ENCODE measurements at regions not wholly inside any gene's neighbourhood (a gene's known extent, or its start where the extent isn't known, plus 50 kb on each side); places are given as distances from the start of the nearest gene placed in this dataset.

GRCh38 chr19:29449371-29449770 lies 76.4 kb upstream of the VSTM2B start:
- no peaks in the 10 kb centered on the region for H3K4me1 ChIP-seq (ENCODE audit: control insufficient read depth in 2 of 2, insufficient read depth in 2 of 2, low read length in 2 of 2)
- no peaks in the 10 kb centered on the region for H3K27me3 ChIP-seq (ENCODE audit: control insufficient read depth in 2 of 2, insufficient read depth in 2 of 2, low read length in 2 of 2)
- H3K9ac ChIP-seq (ENCODE audit: low read depth in 1 of 2, low read length in 2 of 2) = no peak overlapping the region

GRCh38 chr19:29450306-29450705 lies 75.5 kb upstream of the VSTM2B start:
- H3K36me3 ChIP-seq (ENCODE audit: control insufficient read depth in 2 of 2, insufficient read depth in 2 of 2, low read length in 2 of 2) = no peaks in the 10 kb centered on the region
- H3K4me1 ChIP-seq (ENCODE audit: control insufficient read depth in 2 of 2, insufficient read depth in 2 of 2, low read length in 2 of 2) = no peaks in the 10 kb centered on the region
- H3K9ac ChIP-seq (ENCODE audit: low read depth in 1 of 2, low read length in 2 of 2) = no peak overlapping the region
- H3K27me3 ChIP-seq (ENCODE audit: control insufficient read depth in 2 of 2, insufficient read depth in 2 of 2, low read length in 2 of 2) = no peaks in the 10 kb centered on the region
- H3K4me3 ChIP-seq (ENCODE audit: low read length in 2 of 2) = no peak overlapping the region
- no peaks in the 10 kb centered on the region for H3K9me3 ChIP-seq (ENCODE audit: control insufficient read depth in 2 of 2, low read length in 2 of 2)
- H3K27ac ChIP-seq (ENCODE audit: low read depth in 2 of 2, low read length in 2 of 2) = no peak overlapping the region

More at GRCh38 chr19:29449371-29449770, 76.4 kb upstream of the VSTM2B start:
- Histone ChIP-seq H3K36me3 (ENCODE audit: control insufficient read depth in 2 of 2, insufficient read depth in 2 of 2, low read length in 2 of 2) (no peaks in the 10 kb centered on the region), H3K9me3 (ENCODE audit: control insufficient read depth in 2 of 2, low read length in 2 of 2) (no peaks in the 10 kb centered on the region), H3K27ac (ENCODE audit: low read depth in 2 of 2, low read length in 2 of 2) (no peak overlapping the region), H3K4me3 (ENCODE audit: low read length in 2 of 2) (no peak overlapping the region)

GRCh38 chr19:29450812-29451211 lies 75.0 kb upstream of the VSTM2B start:
- H3K27me3 ChIP-seq (ENCODE audit: control insufficient read depth in 2 of 2, insufficient read depth in 2 of 2, low read length in 2 of 2) = no peaks in the 10 kb centered on the region
- H3K27ac ChIP-seq (ENCODE audit: low read depth in 2 of 2, low read length in 2 of 2) = no peak overlapping the region
- no peaks in the 10 kb centered on the region for H3K36me3 ChIP-seq (ENCODE audit: control insufficient read depth in 2 of 2, insufficient read depth in 2 of 2, low read length in 2 of 2)
- no peak overlapping the region for H3K4me3 ChIP-seq (ENCODE audit: low read length in 2 of 2)
- no peaks in the 10 kb centered on the region for H3K4me1 ChIP-seq (ENCODE audit: control insufficient read depth in 2 of 2, insufficient read depth in 2 of 2, low read length in 2 of 2)
- H3K9ac ChIP-seq (ENCODE audit: low read depth in 1 of 2, low read length in 2 of 2) = no peak overlapping the region
- no peaks in the 10 kb centered on the region for H3K9me3 ChIP-seq (ENCODE audit: control insufficient read depth in 2 of 2, low read length in 2 of 2)

GRCh38 chr19:29454109-29454508 lies 71.7 kb upstream of the VSTM2B start:
- no peaks in the 10 kb centered on the region for H3K36me3 ChIP-seq (ENCODE audit: control insufficient read depth in 2 of 2, insufficient read depth in 2 of 2, low read length in 2 of 2)
- H3K4me3 ChIP-seq (ENCODE audit: low read length in 2 of 2) = no peak overlapping the region
- H3K4me1 ChIP-seq (ENCODE audit: control insufficient read depth in 2 of 2, insufficient read depth in 2 of 2, low read length in 2 of 2) = no peaks in the 10 kb centered on the region
- H3K9ac ChIP-seq (ENCODE audit: low read depth in 1 of 2, low read length in 2 of 2) = no peak overlapping the region
- no peak overlapping the region for H3K27ac ChIP-seq (ENCODE audit: low read depth in 2 of 2, low read length in 2 of 2)
- no peaks in the 10 kb centered on the region for H3K27me3 ChIP-seq (ENCODE audit: control insufficient read depth in 2 of 2, insufficient read depth in 2 of 2, low read length in 2 of 2)
- no peaks in the 10 kb centered on the region for H3K9me3 ChIP-seq (ENCODE audit: control insufficient read depth in 2 of 2, low read length in 2 of 2)

GRCh38 chr19:29457413-29457812 lies 68.4 kb upstream of the VSTM2B start:
- H3K4me1 ChIP-seq (ENCODE audit: control insufficient read depth in 2 of 2, insufficient read depth in 2 of 2, low read length in 2 of 2) = no peaks in the 10 kb centered on the region
- no peak overlapping the region for H3K4me3 ChIP-seq (ENCODE audit: low read length in 2 of 2)
- H3K27ac ChIP-seq (ENCODE audit: low read depth in 2 of 2, low read length in 2 of 2) = no peak overlapping the region
- H3K27me3 ChIP-seq (ENCODE audit: control insufficient read depth in 2 of 2, insufficient read depth in 2 of 2, low read length in 2 of 2) = no peaks in the 10 kb centered on the region
- H3K9me3 ChIP-seq (ENCODE audit: control insufficient read depth in 2 of 2, low read length in 2 of 2) = no peaks in the 10 kb centered on the region
- H3K9ac ChIP-seq (ENCODE audit: low read depth in 1 of 2, low read length in 2 of 2) = no peak overlapping the region
- no peaks in the 10 kb centered on the region for H3K36me3 ChIP-seq (ENCODE audit: control insufficient read depth in 2 of 2, insufficient read depth in 2 of 2, low read length in 2 of 2)

- H3K27ac ChIP-seq (ENCODE audit: low read depth in 2 of 2, low read length in 2 of 2) = no peak overlapping the region
- H3K4me3 ChIP-seq (ENCODE audit: low read length in 2 of 2) = no peak overlapping the region
- no peaks in the 10 kb centered on the region for H3K36me3 ChIP-seq (ENCODE audit: control insufficient read depth in 2 of 2, insufficient read depth in 2 of 2, low read length in 2 of 2)
- no peaks in the 10 kb centered on the region for H3K4me1 ChIP-seq (ENCODE audit: control insufficient read depth in 2 of 2, insufficient read depth in 2 of 2, low read length in 2 of 2)
- no peak overlapping the region for H3K9ac ChIP-seq (ENCODE audit: low read depth in 1 of 2, low read length in 2 of 2)
- H3K9me3 ChIP-seq (ENCODE audit: control insufficient read depth in 2 of 2, low read length in 2 of 2) = no peaks in the 10 kb centered on the region
- H3K27me3 ChIP-seq (ENCODE audit: control insufficient read depth in 2 of 2, insufficient read depth in 2 of 2, low read length in 2 of 2) = no peaks in the 10 kb centered on the region
These were observed 57.9 kb upstream of the VSTM2B start for GRCh38 chr19:29467824-29468401.

GRCh38 chr19:29475469-29475868 lies 50.3 kb upstream of the VSTM2B start:
- no peak overlapping the region for H3K27ac ChIP-seq (ENCODE audit: low read depth in 2 of 2, low read length in 2 of 2)

More at GRCh38 chr19:29475469-29475868, 50.3 kb upstream of the VSTM2B start:
- Histone ChIP-seq H3K9ac (ENCODE audit: low read depth in 1 of 2, low read length in 2 of 2) (no peak overlapping the region), H3K4me1 (ENCODE audit: control insufficient read depth in 2 of 2, insufficient read depth in 2 of 2, low read length in 2 of 2) (no peaks in the 10 kb centered on the region), H3K36me3 (ENCODE audit: control insufficient read depth in 2 of 2, insufficient read depth in 2 of 2, low read length in 2 of 2) (no peaks in the 10 kb centered on the region), H3K4me3 (ENCODE audit: low read length in 2 of 2) (no peak overlapping the region), H3K9me3 (ENCODE audit: control insufficient read depth in 2 of 2, low read length in 2 of 2) (no peaks in the 10 kb centered on the region), H3K27me3 (ENCODE audit: control insufficient read depth in 2 of 2, insufficient read depth in 2 of 2, low read length in 2 of 2) (no peaks in the 10 kb centered on the region)

Measured in mucosa of rectum (tissue), 2 donors.